GM13976 (cell line): ENCODE measurements at regions not wholly inside any gene's neighbourhood (a gene's known extent, or its start where the extent isn't known, plus 50 kb on each side); places are given as distances from the start of the nearest gene placed in this dataset.

ENCODE experiments used
- DNase-seq: peaks from one replicate; pipeline ENCODE4 v3.0.0; 2012; ENCODE audit warnings: low spot score
- in situ Hi-C: fragments of 300-500 bp; cut with MboI; formaldehyde crosslinking; loops from one replicate; pipeline ENCODE4 v1.12.0; 2022; ENCODE audit warnings: low sequenced_read_pairs, mixed read lengths, inconsistent platforms; ENCODE audit not compliant: unreplicated experiment
- TF ChIP-seq, protein P1 (sequence below): IDR thresholded peaks from 2 replicates; pipeline ENCODE4 v1.5.1; 2012; ENCODE audit warnings: borderline replicate concordance, mild to moderate bottlenecking; ENCODE audit not compliant: insufficient read depth; ENCODE audit errors: extremely low read depth, missing control alignments, control extremely low read depth

DNA sequence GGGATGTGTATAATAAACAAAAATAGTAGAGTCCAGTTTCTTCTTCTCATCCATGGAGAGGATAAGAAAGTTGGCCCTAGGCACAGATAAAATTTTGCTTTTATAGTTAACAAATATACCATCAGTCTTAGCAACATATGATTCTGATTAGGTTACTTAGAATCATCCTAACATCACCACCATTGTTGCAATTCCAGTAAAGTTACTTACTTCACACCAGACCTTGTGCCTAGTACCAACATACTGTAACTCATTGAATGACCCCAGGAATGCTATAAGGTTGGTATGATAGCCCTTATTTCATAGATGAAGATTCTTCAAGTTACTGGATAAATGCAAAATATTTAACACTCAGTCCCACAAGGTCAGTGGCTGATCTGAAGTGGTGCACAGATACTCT is 183.8 kb upstream of the ATP2B1 start:
- in situ Hi-C loops: no loop called here
- DNase-seq: no peak
- TF ChIP-seq, protein P1, sequence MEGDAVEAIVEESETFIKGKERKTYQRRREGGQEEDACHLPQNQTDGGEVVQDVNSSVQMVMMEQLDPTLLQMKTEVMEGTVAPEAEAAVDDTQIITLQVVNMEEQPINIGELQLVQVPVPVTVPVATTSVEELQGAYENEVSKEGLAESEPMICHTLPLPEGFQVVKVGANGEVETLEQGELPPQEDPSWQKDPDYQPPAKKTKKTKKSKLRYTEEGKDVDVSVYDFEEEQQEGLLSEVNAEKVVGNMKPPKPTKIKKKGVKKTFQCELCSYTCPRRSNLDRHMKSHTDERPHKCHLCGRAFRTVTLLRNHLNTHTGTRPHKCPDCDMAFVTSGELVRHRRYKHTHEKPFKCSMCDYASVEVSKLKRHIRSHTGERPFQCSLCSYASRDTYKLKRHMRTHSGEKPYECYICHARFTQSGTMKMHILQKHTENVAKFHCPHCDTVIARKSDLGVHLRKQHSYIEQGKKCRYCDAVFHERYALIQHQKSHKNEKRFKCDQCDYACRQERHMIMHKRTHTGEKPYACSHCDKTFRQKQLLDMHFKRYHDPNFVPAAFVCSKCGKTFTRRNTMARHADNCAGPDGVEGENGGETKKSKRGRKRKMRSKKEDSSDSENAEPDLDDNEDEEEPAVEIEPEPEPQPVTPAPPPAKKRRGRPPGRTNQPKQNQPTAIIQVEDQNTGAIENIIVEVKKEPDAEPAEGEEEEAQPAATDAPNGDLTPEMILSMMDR: no peak

DNA sequence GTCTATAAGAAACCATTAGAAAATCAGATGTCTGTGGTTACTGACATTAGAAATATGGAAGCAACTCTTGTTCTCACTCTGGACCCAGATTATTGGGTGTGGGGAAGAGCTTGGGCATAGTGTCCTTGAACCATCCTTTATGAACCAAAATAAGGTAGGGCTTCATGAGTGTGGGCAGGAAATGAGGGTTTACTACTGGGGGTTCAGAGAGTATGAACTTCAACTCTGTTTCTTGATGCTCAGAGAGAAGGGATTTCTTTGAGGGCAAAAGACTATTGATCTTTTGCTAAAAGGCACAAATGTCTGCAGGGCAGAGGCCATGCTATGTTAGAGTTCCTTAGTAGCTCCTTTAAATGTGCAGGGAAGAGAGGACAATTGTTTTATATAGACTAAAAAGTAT is 183.3 kb upstream of the ATP2B1 start:
- TF ChIP-seq, protein P1: no peak
- DNase-seq: no peak
- in situ Hi-C loops: no loop called here

GRCh38 chr12:89890161-89890560 is 181.5 kb upstream of the ATP2B1 start:
- no peak for DNase-seq
- TF ChIP-seq, protein P1: no peak
- in situ Hi-C loops: no loop called here

DNA sequence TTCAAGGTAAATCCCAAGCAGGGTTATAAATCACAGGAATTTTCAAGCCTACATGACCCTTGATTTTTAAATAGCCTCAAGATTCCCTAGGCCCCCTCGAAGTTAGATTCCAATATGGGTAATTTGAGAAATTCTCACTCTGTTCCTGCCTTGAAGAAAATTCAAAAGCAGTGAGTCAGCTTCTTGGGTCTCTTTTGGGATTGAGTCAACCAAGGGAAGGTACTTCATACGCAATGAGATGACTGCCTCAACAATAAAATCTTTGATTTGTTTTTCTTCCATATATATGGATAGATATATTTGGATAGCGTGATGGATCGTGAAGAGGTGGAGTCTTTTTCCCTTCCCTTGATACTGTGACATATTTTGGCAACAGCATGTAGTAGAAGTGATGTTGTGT is 180.4 kb upstream of the ATP2B1 start:
- no peak for DNase-seq
- TF ChIP-seq, protein P1: no peak
- in situ Hi-C loops: no loop called here

DNA sequence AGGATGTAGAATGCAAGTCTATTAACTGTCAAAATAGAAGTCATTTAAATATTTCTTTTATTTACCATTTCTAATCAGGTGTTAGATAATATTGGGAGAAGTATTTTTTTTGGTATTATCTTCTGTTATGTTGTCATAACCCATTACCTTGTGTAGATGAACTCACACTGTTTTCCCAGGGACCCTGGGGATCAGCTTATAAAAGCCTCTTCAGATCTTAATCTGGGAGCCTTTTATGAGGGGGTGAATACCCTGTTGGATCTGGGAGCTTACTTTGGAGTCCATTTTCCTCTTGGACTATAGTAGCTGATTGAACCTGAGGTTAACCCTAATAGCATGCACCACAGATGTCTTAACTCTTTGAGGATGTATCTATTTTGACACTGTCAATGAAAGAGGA is 176.3 kb upstream of the ATP2B1 start:
- DNase-seq: no peak
- TF ChIP-seq, protein P1: no peak
- in situ Hi-C loops: no loop called here

DNA sequence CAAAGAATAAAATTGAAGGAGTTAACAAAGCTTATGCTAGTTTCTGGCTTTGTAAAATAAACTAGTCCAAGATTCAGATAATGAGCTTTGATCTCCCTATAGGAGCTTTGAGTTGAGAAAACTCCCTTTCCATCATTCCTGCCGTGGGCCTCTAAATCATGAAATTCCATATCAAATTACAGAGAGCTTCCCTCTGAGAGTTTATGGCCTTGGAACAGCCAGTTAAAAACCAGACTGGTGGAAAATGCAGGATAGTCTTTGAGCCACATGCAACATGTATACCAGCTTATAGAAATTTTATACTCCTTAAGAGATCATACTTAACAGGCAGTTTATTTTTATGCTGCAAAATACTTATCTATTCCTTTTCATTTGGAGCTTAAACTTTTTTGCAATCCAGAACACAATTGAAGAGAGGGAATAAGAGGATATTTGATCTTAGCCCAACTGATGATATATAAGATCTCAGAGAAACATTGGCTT is 175.8 kb upstream of the ATP2B1 start:
- TF ChIP-seq, protein P1: no peak
- in situ Hi-C loops: no loop called here
- DNase-seq: no peak
